ENCODE measurements at regions not wholly inside any gene's neighbourhood (a gene's known extent, or its start where the extent isn't known, plus 50 kb on each side); places are given as distances from the start of the nearest gene placed in this dataset.

DNA sequence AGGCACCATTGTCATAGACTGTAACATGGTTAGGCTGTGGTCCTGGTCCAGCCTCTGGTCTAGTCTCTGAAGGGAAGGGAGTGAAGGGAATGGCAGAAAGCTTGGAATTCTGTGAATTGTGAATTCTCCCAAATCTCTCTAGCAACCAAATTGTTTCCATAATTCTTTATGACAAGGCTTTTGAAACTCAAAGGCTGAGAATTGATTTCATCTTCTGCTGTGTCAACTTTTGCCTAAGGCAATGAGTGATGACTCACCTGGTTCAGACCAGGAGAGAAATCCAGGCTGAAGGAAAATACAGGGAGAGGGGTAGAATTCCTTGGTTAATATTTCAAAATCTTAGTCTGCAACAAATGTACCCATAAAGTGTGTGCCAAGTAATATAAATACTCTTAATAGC, 82.6 kb upstream of the ADPGK start:
- Histone ChIP-seq H3K36me3 (ENCODE audit: insufficient read depth, low read length) (no peaks in the 10 kb centered on the region), H4K20me1 (ENCODE audit: insufficient read depth, low read length) (no peaks in the 10 kb centered on the region), H3K27ac (ENCODE audit: low read depth, low read length, poor library complexity, severe bottlenecking) (no peak overlapping the region), H3K9me3 (ENCODE audit: low read length) (no peaks in the 10 kb centered on the region), H3K27me3 (ENCODE audit: insufficient read depth, low read length) (no peaks in the 10 kb centered on the region), H3K4me3 (ENCODE audit: low read depth, low read length, poor library complexity, severe bottlenecking) (no peak overlapping the region), H3K79me2 (ENCODE audit: insufficient read depth, low read length) (no peaks in the 10 kb centered on the region), H3K9me2 (ENCODE audit: low read depth, low read length) (no peaks in the 10 kb centered on the region), H3F3A (ENCODE audit: insufficient read depth, low read length) (no peaks in the 10 kb centered on the region), H3K9ac (ENCODE audit: low read length) (no peak overlapping the region), H2AFZ (ENCODE audit: low read length) (no peak overlapping the region), H3K4me1 (ENCODE audit: insufficient read depth, low read length, severe bottlenecking) (no peaks in the 10 kb centered on the region), H3K4me2 (ENCODE audit: low read length) (no peak overlapping the region)
- TF ChIP-seq EZH2 (IDR thresholded peaks at IDR 0.05; ENCODE audit: borderline replicate concordance, low read length) (no peak), CTCF (IDR thresholded peaks at IDR 0.05; ENCODE audit: low read length) (no peak)

DNA sequence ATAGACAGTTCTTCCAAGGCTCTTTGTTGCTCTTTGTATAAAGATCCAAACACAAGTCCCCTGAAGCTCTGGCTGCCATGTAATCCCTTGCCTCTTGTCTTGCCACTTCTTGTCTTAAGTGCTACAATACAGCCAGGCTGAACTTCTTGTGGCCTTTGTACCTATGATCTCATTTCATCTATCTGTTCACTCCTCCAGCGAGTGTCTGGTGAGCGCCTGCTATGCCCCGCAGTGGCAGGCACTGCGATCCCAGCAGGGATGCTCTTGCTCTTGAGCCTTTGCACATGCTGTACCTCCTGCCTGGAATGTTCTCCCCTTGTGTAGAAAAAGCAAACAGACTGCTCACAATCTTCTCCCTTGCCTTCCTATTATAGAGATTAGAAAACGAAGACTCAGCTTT, 81.9 kb upstream of the ADPGK start:
- Histone ChIP-seq H3K27ac (ENCODE audit: low read depth, low read length, poor library complexity, severe bottlenecking) (no peak overlapping the region), H4K20me1 (ENCODE audit: insufficient read depth, low read length) (no peaks in the 10 kb centered on the region), H3K27me3 (ENCODE audit: insufficient read depth, low read length) (no peaks in the 10 kb centered on the region), H3K79me2 (ENCODE audit: insufficient read depth, low read length) (no peaks in the 10 kb centered on the region), H3K4me1 (ENCODE audit: insufficient read depth, low read length, severe bottlenecking) (no peaks in the 10 kb centered on the region), H3K4me3 (ENCODE audit: low read depth, low read length, poor library complexity, severe bottlenecking) (no peak overlapping the region), H3K9ac (ENCODE audit: low read length) (no peak overlapping the region), H3K4me2 (ENCODE audit: low read length) (no peak overlapping the region), H3K9me2 (ENCODE audit: low read depth, low read length) (no peaks in the 10 kb centered on the region), H3K9me3 (ENCODE audit: low read length) (no peaks in the 10 kb centered on the region), H3K36me3 (ENCODE audit: insufficient read depth, low read length) (no peaks in the 10 kb centered on the region), H2AFZ (ENCODE audit: low read length) (no peak overlapping the region), H3F3A (ENCODE audit: insufficient read depth, low read length) (no peaks in the 10 kb centered on the region)
- TF ChIP-seq EZH2 (IDR thresholded peaks at IDR 0.05; ENCODE audit: borderline replicate concordance, low read length) (no peak), CTCF (IDR thresholded peaks at IDR 0.05; ENCODE audit: low read length) (no peak)

DNA sequence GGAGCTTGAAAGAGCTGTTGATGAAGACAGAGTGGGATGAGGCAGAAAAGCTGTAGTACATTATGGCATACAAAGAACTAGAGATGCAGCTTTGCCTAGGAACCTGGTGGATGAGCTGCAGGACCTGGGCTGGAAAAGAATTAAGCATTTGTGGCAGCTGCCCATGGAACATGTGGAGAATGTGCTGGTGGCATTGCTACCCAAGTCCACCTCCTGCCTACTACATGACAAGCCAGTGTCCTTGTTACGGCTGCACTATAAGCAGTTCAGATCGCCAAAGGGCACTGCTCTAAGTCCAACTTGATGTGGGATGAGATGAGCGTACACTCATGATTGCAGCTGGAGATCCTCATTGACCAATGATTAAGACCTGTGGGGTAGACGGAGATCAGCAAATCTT, 81.1 kb upstream of the ADPGK start:
- Histone ChIP-seq H3K9me3 (ENCODE audit: low read length) (no peaks in the 10 kb centered on the region), H3K9ac (ENCODE audit: low read length) (no peak overlapping the region), H3K27ac (ENCODE audit: low read depth, low read length, poor library complexity, severe bottlenecking) (no peak overlapping the region), H3K9me2 (ENCODE audit: low read depth, low read length) (no peaks in the 10 kb centered on the region), H3K4me2 (ENCODE audit: low read length) (no peak overlapping the region), H2AFZ (ENCODE audit: low read length) (no peak overlapping the region), H3F3A (ENCODE audit: insufficient read depth, low read length) (no peaks in the 10 kb centered on the region), H4K20me1 (ENCODE audit: insufficient read depth, low read length) (no peaks in the 10 kb centered on the region), H3K36me3 (ENCODE audit: insufficient read depth, low read length) (no peaks in the 10 kb centered on the region), H3K79me2 (ENCODE audit: insufficient read depth, low read length) (no peaks in the 10 kb centered on the region), H3K4me3 (ENCODE audit: low read depth, low read length, poor library complexity, severe bottlenecking) (no peak overlapping the region), H3K4me1 (ENCODE audit: insufficient read depth, low read length, severe bottlenecking) (no peaks in the 10 kb centered on the region), H3K27me3 (ENCODE audit: insufficient read depth, low read length) (no peaks in the 10 kb centered on the region)
- TF ChIP-seq EZH2 (IDR thresholded peaks at IDR 0.05; ENCODE audit: borderline replicate concordance, low read length) (no peak), CTCF (IDR thresholded peaks at IDR 0.05; ENCODE audit: low read length) (no peak)

Measured in OCI-LY1 (cell line).